DMS79 treated with DMSO at 0.1 percent for 48 hours (cell line): ENCODE measurements at regions not wholly inside any gene's neighbourhood (a gene's known extent, or its start where the extent isn't known, plus 50 kb on each side); places are given as distances from the start of the nearest gene placed in this dataset.

Source experiments
- DNase-seq: peaks from one replicate; lab custom pipeline; 2025; lab: John Stamatoyannopoulos, UW

DNA sequence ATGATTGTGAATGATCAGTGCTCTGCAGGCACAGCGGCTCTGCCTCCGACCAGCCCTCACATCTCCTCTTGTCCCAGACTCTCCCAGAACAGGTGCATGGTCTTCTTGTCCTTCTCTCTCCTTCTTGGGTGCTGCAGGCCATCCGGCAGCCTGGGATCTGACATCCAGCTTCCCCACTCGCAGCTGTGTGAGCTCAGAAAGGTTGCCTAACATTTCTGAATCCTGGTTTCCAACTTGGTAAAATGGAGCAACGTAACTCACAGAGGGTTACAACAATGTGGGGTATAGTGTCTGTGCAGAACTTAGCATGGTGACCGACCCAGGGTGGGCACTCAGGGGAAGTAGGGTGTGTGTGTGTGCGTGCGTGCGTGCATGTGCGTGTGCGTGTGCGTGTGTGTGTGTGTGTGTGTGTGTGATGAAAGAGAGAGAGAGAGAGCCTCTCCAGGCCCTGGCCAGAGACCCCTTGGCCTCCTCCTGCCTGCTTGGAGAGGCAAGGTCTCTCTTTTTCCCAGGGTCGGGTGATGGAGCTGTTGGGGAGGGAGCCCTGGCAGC is 110.1 kb downstream of the SNX5 start:
- DNase-seq = no peak

DNA sequence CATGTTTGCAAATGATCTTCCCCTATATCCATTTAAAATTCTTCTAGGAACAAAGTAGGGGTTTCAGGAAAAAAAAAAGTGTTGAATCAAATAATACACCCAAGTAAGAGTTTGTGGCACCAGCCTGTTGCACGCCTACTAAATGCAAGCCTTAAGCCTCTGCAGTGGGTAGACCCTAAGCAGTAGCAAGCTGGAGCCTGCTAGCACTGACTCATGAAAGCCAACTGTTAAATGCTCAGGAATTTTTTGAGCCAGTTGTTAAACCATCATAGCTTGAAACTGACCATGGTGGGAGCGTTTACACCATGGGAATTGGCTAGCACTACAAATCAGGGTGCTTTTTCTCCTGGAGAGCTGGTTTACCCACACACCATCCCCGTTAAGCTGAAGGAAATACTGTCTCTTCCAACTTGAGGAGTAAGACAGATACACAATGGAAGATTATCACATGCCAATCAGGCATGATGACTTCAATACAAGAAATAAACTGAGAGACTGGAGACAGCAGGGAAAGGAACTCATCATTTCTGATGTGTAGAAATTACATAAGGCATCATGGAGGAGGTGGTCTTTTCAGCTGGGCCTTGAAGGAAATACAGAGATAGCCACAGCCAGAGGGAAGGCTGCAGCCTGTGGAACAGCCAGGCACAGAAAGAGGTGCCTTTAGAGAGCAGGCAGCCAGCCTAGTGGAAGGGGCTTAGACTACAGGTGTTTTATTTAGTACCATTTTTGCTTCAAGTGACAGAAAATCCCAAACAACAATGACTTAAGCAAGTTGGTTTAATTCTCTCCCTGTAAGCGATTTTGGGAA is 110.8 kb downstream of the SNX5 start:
- no peak for DNase-seq

DNA sequence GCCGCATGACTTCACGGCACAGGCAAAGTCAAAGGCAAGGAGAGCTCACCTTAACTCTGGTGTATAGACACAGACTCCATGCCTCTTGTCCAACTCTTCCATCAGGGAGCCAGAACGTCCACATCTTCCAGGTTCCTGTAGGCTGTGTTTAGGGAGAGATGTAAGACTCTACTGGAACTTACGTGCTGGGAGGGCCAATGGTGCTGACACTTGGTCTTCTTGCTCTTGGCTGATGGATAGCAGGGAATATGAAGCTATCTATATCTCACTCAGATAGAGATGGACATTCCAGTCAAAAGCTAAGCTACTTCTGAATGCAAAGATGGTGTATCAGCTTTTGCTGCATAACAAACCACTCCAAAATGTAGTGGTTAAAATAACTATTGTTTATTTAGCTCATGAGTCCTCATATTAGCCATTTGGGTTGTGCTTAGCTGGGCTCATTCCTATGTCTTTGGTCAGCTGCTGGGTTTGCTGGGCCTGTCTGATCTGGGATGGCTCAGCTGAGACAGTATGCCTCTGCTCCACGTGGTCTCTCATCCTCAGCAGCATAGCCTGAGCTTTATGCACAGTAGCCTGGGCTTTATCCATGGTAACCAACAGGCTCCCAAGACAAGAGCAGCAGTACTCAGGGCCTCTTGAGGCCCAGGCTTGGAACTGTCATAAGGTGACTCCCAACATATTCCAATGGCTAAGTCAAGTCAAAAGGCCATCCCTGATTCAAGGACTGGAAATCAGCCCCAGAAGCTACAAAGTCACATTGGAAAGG is 111.6 kb downstream of the SNX5 start:
- no peak for DNase-seq

DNA sequence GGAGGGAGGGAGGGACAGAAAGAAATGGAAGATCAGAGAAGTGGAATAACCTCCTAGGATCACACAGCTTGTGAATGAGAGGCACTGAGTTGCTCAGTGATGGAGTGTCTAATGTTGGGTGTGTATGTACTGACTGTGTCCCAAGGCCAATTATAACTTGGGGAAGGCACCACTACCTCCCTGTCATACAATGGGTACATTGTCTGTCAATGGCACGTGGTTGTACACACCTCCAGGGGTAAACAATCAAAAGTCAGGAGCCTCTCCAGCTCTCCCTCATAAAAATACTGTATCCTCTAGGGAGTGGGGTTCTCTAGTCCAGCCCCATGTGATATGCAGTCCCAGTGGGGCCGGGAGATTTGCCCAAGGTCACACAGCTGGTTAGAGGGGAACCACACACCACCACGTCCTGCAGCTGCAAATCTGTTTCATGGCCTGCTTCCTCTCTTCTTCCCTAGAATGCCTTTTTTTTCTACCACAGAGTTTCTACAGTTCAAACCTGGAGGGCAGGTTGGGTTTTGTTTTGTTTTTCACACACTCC is 112.5 kb downstream of the SNX5 start:
- no peak for DNase-seq

DNA sequence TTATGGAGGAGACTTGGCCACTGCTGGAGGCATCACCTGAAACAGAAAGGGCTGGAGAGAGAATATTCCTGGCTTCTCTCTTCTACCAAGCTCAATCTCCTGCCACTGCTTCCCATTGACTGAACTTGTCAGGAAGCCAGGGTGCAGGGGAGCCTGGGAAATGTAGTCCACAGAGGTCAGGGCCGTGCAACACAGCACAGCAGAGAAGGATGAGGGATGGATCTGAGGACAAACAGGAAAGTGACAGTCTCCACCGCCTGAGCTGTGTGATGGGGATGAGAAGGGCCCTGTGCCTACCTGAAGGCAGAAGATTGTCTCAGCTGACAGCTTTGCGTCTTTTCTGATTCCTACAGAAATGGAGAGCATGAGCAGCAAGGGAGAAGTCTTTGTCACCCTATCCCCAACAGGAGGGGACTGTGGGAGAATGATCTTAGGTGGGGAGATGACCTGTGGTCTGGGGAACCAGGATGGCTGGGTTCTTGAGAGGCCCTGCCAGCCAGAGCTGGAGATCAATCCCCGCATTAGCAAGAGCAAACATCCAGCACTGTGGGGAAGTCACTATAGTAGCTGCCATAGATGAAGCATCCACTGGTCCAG is 114.2 kb downstream of the SNX5 start:
- no peak for DNase-seq

DNA sequence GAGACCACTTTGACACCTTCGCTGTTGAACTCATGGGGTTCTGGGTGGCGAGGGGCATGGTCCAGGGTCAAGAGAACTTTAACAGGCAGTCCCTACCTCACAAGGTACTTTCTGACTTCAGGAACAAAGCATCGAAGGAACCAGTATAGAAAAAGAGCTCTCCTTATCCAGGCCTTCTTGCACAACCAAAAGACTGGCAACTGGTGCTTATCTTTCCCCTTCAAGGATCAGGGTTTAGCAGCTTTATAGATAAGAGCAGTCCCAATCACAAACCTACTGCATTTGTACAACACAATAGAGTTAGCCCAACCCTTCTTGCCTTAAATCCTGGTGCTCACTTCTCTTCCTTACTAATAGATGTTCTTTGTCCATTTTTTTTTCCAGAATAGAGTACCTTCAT is 116.3 kb downstream of the SNX5 start:
- DNase-seq = no peak

DNA sequence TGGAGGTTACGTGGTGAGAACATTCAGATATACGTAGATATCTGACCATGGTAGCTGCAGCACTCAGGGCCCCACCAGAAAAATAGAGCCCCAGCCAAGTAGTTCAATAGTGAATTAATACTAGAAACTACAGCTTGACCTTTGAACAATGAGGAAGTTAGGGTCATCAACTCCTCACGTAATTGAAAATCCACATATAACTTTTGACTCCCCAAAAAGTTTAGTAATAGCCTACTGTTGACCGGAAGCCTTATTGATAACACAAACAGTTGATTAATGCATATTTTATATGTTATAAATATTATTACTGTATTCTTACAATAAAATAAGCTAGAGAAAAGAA is 117.9 kb downstream of the SNX5 start:
- DNase-seq = no peak

DNA sequence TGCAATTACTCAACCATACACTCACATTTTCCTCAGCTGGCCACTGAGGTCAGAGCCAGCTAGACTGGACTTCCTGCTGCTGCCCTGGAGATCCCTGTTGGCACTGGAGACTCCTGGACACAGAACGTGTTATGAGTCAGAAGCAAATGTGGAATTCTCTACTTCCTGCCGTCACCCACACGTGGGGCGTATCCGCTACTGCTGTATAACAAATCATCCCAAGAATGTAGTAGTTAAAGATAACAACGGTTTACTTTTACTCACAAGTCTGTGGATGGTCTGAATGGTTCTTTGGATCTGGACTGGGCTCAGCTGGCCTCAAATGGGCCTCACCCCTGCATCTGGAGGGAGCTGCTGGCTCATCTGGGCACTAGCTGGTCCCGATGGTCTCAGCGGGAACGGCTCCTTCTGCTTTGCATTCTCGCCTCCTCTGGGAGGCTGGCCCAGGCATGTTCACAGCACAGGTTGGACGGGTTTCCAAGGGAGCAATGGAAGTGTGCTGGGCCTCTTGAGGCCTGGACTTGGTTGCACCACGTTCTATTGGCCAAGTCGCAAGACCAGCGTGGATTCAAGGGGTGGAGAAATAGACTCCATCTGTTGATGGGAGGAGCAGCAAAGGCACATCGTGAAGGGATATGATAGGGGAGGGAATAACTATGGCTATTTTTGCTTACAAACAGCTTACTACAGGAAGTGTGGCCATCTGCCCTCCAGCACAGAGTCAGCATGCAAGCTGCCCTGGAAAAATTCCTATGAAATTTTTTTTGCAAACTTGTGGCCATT is 118.5 kb downstream of the SNX5 start:
- DNase-seq = no peak

DNA sequence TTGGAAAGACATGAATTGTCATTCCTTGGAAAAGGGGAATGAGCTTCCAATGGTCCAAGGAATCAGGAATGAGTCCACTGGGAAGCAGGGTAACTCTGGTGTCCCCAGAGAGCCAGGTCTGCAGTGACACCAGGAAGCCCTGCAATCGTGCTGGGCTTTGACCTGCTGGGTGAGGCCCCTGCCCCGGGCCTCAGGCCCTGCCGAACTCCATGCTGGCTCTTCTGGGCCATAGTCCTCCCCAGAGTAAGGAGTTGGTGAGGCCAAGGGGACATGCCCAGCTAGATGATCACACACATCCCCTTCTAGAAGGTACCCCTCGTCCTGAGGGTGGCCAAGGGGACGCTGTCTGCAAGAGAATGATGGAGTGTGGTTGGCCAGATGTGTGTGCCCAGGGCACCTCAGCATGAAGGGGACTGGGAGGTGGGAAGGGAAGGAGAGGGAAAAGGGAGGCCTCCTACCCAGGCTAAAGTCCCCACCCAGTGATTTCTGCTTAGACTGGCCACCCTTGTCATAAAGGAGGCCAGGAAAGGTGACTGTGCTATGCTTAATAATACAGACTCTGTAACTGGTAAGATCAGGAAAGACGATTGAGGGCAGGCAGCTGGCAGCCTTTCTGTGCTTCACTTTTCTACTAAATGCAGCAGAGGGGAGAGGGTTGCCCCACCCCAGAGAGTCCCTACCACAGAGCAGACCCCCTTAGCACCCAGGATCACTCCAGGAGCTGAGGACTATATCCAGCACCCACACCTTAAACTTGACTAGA is 119.3 kb downstream of the SNX5 start:
- no peak for DNase-seq

DNA sequence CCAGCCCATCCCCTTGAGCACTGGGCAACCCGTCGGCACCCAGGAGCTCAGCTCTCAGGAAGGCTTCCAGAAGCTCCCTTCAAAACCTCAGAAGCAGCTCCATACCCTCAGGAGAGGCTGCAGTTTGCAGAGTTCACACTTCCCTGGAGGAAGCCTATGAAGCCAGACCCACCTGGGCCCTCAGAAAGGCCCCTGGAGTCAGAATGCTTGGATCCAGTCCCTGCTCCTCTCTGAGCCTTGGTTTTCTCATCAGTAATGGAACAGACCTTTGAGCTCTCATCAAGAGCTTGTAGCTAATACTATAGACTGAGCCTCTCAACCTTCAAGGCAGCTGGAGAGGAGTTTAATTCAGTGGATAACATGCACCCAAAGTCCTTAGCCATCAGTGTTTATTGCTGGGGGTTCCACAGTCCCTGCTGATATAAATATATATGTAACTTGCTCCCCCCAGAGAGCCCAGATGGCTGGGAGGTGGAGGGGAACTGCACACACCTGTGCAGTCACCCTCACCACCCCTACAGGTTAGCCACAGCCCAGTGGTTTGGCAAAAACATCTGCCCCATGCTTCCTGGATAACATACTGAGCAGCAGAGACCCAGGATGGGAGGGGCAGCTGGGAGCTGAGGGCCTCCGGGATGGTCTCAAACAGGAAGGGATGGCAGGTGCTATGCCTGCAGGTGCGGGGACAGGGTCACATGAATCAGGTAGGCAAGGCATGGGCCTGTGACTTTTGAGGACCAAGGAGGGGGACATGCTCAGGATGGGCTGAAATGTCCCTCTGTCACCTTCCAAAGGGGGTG is 120.1 kb downstream of the SNX5 start:
- no peak for DNase-seq

DNA sequence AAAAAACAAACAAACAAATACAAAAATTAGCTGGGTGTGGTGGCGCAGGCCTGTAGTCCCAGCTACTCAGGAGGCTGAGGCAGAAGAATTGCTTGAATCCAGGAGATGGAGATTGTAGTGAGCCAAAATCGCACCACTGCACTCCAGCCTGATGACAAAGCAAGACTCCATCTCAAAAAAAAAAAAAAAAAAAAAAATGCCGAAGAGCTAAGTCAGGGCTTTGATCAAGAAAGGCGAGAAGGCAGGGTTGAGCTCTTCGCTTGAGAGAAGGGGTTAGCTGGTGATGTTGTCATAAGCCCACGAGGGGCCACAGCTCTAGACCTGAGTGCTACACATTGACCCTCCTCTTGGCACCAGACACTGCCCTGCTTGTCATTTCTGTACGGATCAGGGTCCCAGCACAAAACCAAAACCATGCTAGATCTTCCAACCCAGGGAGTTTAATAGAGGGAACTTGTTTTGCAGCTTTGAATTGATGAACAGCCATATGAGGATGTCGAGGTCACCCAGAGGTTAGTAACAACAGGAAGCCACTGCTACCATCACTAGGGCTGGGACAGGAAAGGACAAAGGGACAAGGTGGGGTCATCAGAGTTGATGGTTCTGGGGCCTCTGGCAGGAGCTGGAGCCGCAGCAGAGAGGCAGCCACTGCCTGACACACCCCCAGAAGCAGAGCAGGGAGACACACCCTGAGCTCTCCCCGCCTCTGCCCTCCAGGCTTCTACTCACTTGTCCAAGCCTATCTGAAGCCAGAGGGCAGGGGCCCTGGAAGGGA is 122.7 kb downstream of the SNX5 start:
- no peak for DNase-seq

DNA sequence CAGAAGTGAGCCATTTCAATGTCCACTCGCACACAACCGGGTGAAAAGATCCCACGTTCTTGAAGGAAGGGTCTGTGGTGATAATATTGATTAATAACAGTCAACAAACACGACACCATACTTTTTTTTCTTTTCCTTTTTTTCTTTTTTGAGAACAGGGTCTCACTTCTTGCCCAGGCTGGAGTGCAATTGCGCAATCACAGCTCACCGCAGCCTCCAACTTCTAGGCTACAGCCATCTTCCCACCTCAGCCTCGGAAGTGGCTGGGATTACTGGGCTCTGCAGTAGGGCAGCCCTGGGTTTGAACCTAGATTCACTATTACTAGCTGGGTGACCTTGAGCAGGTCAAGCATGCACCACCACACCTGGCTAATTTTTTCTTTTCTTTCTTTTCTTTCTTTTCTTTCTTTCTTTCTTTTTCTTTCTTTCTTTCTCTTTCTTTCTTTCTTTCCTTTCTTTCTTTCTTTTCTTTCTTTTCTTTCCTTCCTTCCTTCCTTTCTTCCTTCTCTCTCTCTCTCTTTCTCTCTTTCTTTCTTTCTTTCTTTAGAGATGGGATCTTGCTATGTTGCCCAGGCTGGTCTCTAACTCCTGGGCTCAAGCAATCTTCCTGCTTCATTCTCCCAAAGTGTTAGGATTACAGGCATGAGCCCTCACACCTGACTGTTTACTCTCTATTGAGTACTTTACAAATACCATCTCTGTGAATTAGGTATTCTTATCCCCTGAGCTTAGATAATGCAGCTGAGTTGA is 123.9 kb downstream of the SNX5 start:
- DNase-seq = no peak

DNA sequence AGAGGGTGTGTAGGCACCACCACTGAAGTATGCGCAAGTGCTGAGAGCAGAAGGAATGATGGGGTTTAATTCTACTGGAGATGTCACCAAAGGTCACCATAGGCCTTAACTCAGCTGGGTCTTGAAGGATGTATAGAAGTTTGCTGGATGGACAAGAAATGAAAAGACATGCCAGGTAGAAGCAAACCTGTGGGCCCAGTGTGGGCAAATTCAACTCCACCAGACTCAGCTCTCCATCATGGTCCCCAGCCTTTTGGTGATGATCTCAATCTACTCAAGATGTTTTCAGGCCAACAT is 124.5 kb downstream of the SNX5 start:
- no peak for DNase-seq

DNA sequence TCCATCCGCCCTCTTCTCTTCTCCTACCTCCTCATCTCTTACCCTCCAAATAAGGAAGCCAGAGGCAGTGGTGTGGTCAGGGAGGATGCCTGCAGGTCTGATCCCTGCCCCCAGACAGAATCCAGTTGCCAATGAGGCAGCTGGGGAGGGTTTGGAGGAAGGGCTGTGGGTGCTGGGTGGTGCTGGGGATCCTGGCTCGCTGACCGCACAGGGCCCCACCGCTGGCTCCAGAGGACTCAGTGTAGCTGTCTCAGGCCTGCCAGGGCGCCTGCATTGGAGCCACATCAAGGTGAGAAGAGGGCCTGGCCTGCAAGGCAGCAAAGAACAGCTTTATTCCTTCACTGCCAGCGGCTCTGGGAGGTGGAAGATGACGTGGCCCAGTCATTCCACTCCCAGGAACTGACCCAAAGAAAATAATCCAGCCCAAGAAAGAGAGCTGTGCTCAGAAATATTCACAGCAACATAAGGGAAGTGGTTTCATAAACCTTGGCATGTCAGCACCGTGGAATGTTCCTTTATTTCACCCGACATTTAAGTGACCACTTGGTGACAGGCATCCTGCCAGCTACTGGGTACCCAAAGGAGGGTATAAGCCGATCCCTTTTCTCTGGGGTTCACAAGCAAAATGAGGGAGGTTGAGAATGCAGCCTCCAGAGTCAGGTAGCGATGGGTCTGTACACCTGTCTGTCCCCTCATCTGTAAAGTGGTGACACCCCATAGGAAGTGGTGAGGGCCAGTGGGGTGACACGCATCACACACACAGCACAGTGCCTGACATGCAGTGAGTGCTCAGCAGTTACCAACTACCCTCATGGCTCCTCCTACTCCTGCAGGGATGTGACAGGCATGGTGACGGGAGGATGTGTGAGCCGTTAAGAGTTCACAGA is 125.1 kb downstream of the SNX5 start:
- no peak for DNase-seq

DNA sequence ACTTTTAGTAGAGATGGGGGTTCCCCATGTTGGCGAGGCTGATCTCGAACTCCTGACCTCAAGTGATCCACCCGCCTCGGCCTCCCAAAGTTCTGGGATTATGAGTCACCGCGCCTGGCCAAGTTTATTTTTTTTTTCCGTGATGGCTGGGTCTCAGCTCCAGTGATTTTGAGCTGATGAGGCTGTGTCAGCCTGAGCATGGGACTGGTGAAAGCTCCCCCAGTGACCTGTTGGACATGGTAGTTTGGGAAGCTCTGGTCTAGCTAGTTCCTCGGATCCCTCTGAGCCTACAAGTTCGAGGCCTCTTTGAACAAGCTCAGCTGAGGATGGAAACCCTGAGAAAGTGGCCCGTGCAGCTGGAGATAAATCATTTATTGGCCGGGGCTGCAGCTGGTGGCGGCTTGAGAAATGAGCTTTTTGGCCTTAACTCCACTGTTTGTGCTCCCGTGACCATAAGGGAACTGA is 126.8 kb downstream of the SNX5 start:
- DNase-seq = no peak

DNA sequence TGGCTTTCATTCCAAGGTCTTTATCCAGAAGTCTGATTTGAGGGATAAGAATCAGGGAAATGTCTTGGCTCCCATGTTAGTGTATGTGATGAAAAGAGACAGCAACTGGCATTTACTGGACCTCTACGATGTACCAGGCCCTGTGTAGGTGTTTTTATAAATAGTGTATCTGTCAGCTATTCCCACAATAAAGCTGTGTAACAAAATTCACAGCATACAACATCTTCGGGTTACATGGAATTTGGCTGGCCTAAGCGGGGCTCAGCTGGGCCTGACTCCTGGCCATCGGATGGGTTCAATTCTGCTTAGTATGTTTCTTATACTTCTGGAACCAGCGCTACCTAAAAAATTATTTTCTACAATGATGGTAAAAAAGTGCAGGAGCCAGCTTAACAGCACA is 128.2 kb downstream of the SNX5 start:
- no peak for DNase-seq

DNA sequence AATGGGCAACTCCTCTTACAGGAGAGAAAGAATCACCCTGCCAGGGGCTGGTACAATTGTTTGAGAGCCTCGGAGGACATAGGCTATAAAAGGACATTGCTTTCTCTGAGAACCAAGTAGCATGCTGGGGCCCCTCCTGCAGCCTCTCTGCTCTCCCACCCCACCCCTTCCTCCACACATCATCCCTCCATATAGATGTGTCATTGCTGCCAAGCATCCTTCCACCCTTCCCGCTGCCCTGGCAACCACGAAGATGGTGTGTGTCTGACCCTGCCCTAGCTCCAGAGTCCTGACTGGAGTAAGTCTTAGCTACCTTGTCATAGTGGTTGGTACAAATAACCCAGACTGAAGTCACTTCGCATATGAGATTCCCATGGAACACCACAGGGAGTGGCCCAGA is 129.7 kb downstream of the SNX5 start:
- no peak for DNase-seq

DNA sequence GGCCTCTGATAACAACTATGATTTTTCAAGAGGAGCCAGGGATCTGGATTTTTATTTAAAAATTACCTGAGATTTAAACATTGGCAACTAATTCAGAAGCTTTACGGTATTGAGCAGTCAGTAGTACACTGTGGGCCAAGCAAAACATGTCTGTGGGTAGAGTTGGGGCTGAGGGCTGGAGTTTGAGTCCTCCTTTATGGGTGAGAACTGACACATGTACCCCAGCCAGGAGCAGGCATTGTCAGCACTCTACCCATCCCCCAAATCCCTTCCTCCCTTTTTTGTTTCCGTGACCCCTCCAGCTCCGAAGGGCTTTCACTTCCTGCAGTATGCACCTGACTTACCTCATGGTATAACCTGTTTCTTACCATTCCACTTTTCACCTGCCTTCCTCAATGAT is 131.4 kb downstream of the SNX5 start:
- no peak for DNase-seq
